CD14-positive monocyte (primary cell): ENCODE measurements at regions not wholly inside any gene's neighbourhood (a gene's known extent, or its start where the extent isn't known, plus 50 kb on each side); places are given as distances from the start of the nearest gene placed in this dataset.

Source experiments
- DNase-seq, 3 donors: peaks; one replicate each; pipeline ENCODE4 v3.0.0-alpha.2; 2011 to 2022
- H2AFZ ChIP-seq: 2 replicates; pipeline ENCODE4 v1.6.0; 2012; ENCODE audit warnings: mild to moderate bottlenecking, low read depth, low read length, inconsistent platforms; ENCODE audit not compliant: insufficient read depth, poor library complexity, severe bottlenecking
- H3K27ac ChIP-seq, 2 donors: 1 replicate in 1 of 2; 2 replicates in 1 of 2; pipeline ENCODE4 v1.5.1; 2012 to 2013; ENCODE audit warnings: low read length in 2 of 2, control low read depth in 1 of 2, inconsistent platforms in 1 of 2, low read depth in 1 of 2, mild to moderate bottlenecking in 1 of 2
- H3K27me3 ChIP-seq, 2 donors: one replicate each; pipeline versions ENCODE4 v1.6.0 to v1.6.1; 2011 to 2013; ENCODE audit warnings: low read length in 2 of 2; ENCODE audit not compliant: control insufficient read depth in 2 of 2, insufficient read depth in 2 of 2
- H3K36me3 ChIP-seq, 2 donors: replicated peaks in 1 of 2; 1 replicate in 1 of 2; 2 replicates in 1 of 2; pipeline versions ENCODE4 v1.5.1 to v1.6.1; 2012 to 2013; ENCODE audit warnings: low read length in 2 of 2, control low read depth in 1 of 2, inconsistent platforms in 1 of 2, mild to moderate bottlenecking in 1 of 2; ENCODE audit not compliant: insufficient read depth in 2 of 2, control insufficient read depth in 1 of 2
- H3K4me1 ChIP-seq, 2 donors: 1 replicate in 1 of 2; 2 replicates in 1 of 2; pipeline versions ENCODE4 v1.5.1 to v1.6.1; 2012 to 2013; ENCODE audit warnings: low read length in 2 of 2, control low read depth in 1 of 2, inconsistent platforms in 1 of 2, mild to moderate bottlenecking in 1 of 2, moderate library complexity in 1 of 2; ENCODE audit not compliant: insufficient read depth in 2 of 2, control insufficient read depth in 1 of 2
- H3K4me2 ChIP-seq: replicated peaks from 2 replicates; pipeline ENCODE3; 2012; ENCODE audit warnings: low read length, moderate library complexity, mild to moderate bottlenecking; ENCODE audit not compliant: poor library complexity, severe bottlenecking; ENCODE audit errors: extremely low read depth
- H3K4me3 ChIP-seq, 3 experiments: fragments of 200-600 bp in 1 of 3; sonication (generic) in 1 of 3; replicated peaks in 1 of 3; 1 replicate in 2 of 3; 2 replicates in 1 of 3; pipeline ENCODE4 v1.5.1; 2011 to 2013; ENCODE audit warnings: low read length in 3 of 3, mild to moderate bottlenecking in 3 of 3, control low read depth in 2 of 3, low read depth in 2 of 3, inconsistent platforms in 1 of 3, moderate library complexity in 1 of 3
- H3K79me2 ChIP-seq: 2 replicates; pipeline ENCODE4 v1.6.0; 2012; ENCODE audit warnings: mild to moderate bottlenecking, control low read depth, inconsistent platforms, low read length, moderate library complexity; ENCODE audit not compliant: insufficient read depth
- H3K9ac ChIP-seq: 2 replicates; pipeline ENCODE4 v1.6.0; 2017; ENCODE audit warnings: low read length, mild to moderate bottlenecking; ENCODE audit not compliant: insufficient read depth, poor library complexity, severe bottlenecking
- H3K9me3 ChIP-seq, 2 donors: replicated peaks in 1 of 2; 1 replicate in 1 of 2; 2 replicates in 1 of 2; pipeline versions ENCODE4 v1.5.1 to v1.6.1; 2012 to 2013; ENCODE audit warnings: low read length in 2 of 2, control low read depth in 1 of 2; ENCODE audit not compliant: control insufficient read depth in 1 of 2, insufficient read depth in 1 of 2
- H4K20me1 ChIP-seq: 2 replicates; pipeline ENCODE4 v1.6.0; 2012; ENCODE audit warnings: mild to moderate bottlenecking, low read length, control low read depth, moderate library complexity; ENCODE audit not compliant: insufficient read depth
- H3K27ac Mint-ChIP-seq, 7 donors: one replicate each; pipeline ENCODE4 v1.8.0; 2020; ENCODE audit warnings: mild to moderate bottlenecking in 7 of 7, mixed read lengths in 7 of 7, moderate library complexity in 6 of 7, inconsistent platforms in 2 of 7
- H3K27me3 Mint-ChIP-seq, 3 donors: one replicate each; pipeline ENCODE4 v1.8.0; 2021 to 2022; ENCODE audit warnings: low read depth in 3 of 3, mild to moderate bottlenecking in 3 of 3, mixed read lengths in 3 of 3, moderate library complexity in 3 of 3, inconsistent platforms in 1 of 3
- H3K36me3 Mint-ChIP-seq, 2 donors: one replicate each; pipeline ENCODE4 v1.8.0; 2020; ENCODE audit warnings: mixed read lengths in 2 of 2, inconsistent platforms in 1 of 2, mild to moderate bottlenecking in 1 of 2
- H3K4me1 Mint-ChIP-seq: one replicate; pipeline ENCODE4 v1.8.0; 2020; ENCODE audit warnings: mild to moderate bottlenecking, mixed read lengths
- H3K4me3 Mint-ChIP-seq, 2 donors: one replicate each; pipeline ENCODE4 v1.8.0; 2020; ENCODE audit warnings: mild to moderate bottlenecking in 2 of 2, mixed read lengths in 2 of 2, moderate library complexity in 1 of 2
- H3K9me3 Mint-ChIP-seq, 7 donors: one replicate each; pipeline ENCODE4 v1.8.0; 2020 to 2022; ENCODE audit warnings: mixed read lengths in 7 of 7, mild to moderate bottlenecking in 6 of 7, moderate library complexity in 6 of 7, inconsistent platforms in 2 of 7
- WGBS: methylation state at CpG from one replicate; pipeline ENCODE4 v1.1.5; 2013; ENCODE audit warnings: missing lambda C conversion rate; ENCODE audit not compliant: insufficient coverage; 5-methylcytosine and 5-hydroxymethylcytosine counted together
- intact Hi-C, 2 donors: fragments of 100-400 bp; cut with micrococcal nuclease; formaldehyde crosslinking; loops; one replicate each; pipeline versions ENCODE4 v1.15.0 to v1.15.1; 2023
- TF ChIP-seq, protein P1 (sequence below): fragments of 200-600 bp; IDR thresholded peaks from one replicate; pipeline ENCODE4 v1.8.0; 2022; ENCODE audit warnings: antibody characterized with exemption, mild to moderate bottlenecking

DNA sequence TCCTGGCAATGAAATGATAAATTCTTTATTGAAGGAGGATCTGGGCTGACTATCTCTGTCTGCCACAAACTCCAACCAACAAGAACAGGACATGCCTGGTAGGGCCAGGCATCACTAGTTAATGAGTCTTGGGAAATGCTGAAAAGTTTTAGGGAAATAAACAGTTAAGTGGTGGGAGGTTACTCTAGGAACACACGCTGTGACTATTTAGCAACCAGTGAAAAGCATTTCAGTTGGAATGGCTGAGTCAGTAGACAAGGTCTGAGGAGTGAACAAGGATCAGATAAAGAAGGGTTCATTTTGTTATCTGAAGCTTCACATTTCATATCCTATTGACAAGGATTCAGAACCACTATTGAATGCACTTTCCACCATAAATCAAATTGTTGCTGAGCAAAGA is 394.9 kb upstream of the BOD1L1 start:
- Mint-ChIP-seq H3K27ac (no peak overlapping the region), H3K4me3 (no peak overlapping the region), H3K27me3 (peaks cover 0 to 2% (median 1%) of the 10 kb centered on the region in 3 donors), H3K9me3 (peaks cover 0 to 6% (median 2%) of the 10 kb centered on the region in 7 donors), H3K4me1 (peaks cover 4% of the 10 kb centered on the region), H3K36me3 (no peaks in the 10 kb centered on the region)
- H3K4me2 ChIP-seq: no peak overlapping the region
- H3K9ac ChIP-seq: no peak overlapping the region
- H3K4me1 ChIP-seq: no peaks in the 10 kb centered on the region
- H3K27ac ChIP-seq: no peak overlapping the region
- H3K36me3 ChIP-seq: no peaks in the 10 kb centered on the region
- no peaks in the 10 kb centered on the region for H3K9me3 ChIP-seq
- no peaks in the 10 kb centered on the region for H3K79me2 ChIP-seq
- H3K4me3 ChIP-seq: no peak overlapping the region
- intact Hi-C loops: no loop called here
- H2AFZ ChIP-seq: no peak overlapping the region
- no CpG with 5 or more reads among the region's 1 CpG for WGBS
- H3K27me3 ChIP-seq: no peaks in the 10 kb centered on the region
- TF ChIP-seq, protein P1, sequence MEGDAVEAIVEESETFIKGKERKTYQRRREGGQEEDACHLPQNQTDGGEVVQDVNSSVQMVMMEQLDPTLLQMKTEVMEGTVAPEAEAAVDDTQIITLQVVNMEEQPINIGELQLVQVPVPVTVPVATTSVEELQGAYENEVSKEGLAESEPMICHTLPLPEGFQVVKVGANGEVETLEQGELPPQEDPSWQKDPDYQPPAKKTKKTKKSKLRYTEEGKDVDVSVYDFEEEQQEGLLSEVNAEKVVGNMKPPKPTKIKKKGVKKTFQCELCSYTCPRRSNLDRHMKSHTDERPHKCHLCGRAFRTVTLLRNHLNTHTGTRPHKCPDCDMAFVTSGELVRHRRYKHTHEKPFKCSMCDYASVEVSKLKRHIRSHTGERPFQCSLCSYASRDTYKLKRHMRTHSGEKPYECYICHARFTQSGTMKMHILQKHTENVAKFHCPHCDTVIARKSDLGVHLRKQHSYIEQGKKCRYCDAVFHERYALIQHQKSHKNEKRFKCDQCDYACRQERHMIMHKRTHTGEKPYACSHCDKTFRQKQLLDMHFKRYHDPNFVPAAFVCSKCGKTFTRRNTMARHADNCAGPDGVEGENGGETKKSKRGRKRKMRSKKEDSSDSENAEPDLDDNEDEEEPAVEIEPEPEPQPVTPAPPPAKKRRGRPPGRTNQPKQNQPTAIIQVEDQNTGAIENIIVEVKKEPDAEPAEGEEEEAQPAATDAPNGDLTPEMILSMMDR: no peak
- H4K20me1 ChIP-seq: no peaks in the 10 kb centered on the region
- no peak for DNase-seq

DNA sequence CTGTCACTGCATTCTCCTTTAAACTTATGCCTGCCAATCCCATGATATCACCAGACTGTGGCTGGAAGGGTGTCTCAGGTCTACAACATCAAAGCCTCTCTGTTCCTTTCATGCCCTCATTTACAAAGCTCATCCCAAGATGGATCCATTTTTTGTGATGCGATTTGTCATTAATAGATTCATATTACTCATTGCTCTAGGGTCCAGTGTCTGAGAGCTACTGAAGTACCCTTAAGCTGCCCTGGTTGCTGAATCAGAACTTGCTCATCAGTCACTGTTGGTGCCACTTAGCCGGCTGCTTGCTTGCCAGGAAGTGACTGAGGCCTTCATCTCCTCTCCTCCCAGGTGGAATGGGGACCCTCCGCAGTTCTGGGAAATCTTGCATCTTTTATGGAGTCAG is 395.5 kb upstream of the BOD1L1 start:
- Histone ChIP-seq H3K36me3 (no peaks in the 10 kb centered on the region), H4K20me1 (no peaks in the 10 kb centered on the region), H3K9ac (no peak overlapping the region), H3K4me1 (no peaks in the 10 kb centered on the region), H3K4me2 (no peak overlapping the region), H3K27ac (no peak overlapping the region), H3K4me3 (no peak overlapping the region), H3K79me2 (no peaks in the 10 kb centered on the region), H2AFZ (no peak overlapping the region), H3K27me3 (no peaks in the 10 kb centered on the region), H3K9me3 (no peaks in the 10 kb centered on the region)
- Mint-ChIP-seq H3K27me3 (peaks cover 0 to 2% (median 1%) of the 10 kb centered on the region in 3 donors), H3K27ac (no peak overlapping the region), H3K36me3 (no peaks in the 10 kb centered on the region), H3K4me1 (peaks cover 4% of the 10 kb centered on the region), H3K9me3 (peaks cover 0 to 6% (median 2%) of the 10 kb centered on the region in 7 donors), H3K4me3 (no peak overlapping the region)
- TF ChIP-seq, protein P1: no peak
- intact Hi-C loops: no loop called here
- no peak for DNase-seq
- WGBS: 100% methylated on average over 3 of the region's 3 CpGs
